GM18505 (cell line): ENCODE measurements at regions not wholly inside any gene's neighbourhood (a gene's known extent, or its start where the extent isn't known, plus 50 kb on each side); places are given as distances from the start of the nearest gene placed in this dataset.
"Not testable (repeated sequence)": the region's sequence is repeated elsewhere in the genome, so short reads cannot be mapped to it uniquely, and the experiment has no call there.

Experiments
- ATAC-seq: cut with Tn5 transposase; IDR thresholded peaks from one replicate; pipeline ENCODE4 v1.9.1; 2021; ENCODE audit not compliant: unreplicated experiment
- POLR2A ChIP-seq: IDR thresholded peaks from 4 replicates; pipeline ENCODE4 v1.6.1; 2011; ENCODE audit warnings: borderline replicate concordance; ENCODE audit not compliant: insufficient read depth, insufficient read length; ENCODE audit errors: extremely low read depth

DNA sequence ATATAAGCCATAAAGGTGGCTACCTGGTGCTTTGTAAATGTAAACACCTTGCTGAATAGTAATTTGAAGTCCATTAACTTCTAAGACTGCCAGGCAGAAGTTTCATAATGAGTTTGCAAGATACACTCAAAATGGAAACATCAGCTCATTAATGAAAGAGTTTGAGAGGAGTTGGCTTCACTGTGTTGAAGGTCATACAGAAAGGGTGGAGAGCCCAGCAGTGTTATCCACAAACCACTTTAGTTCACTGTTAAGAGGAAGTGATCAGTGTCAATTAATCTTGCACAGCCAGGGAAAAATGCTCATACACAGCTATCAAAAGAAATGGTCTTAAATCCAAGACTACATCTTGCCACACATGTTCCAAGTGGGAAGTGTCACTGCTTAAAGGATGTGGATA lies 689.4 kb downstream of the JRKL start:
- ATAC-seq = no peak
- no peak for TF ChIP-seq POLR2A

DNA sequence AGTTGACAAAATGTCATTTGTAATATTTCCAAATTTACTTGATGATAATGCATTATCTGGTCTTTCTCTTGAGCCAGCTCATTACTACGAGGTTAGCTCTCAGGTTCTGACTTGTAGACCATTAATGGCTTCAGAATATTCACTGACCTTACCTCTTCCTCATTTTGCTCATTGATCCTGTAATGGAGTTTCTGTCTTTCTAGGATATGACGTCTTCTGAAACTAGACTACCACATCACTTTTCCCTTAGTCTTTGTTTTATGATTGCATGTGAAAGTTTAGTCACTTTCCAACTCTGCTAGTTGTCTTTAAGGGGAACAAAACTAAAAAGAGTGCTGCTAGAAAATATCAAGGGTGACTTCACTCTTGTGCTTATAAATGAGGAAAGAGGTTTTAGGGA lies 697.6 kb downstream of the JRKL start:
- no peak for ATAC-seq
- no peak for TF ChIP-seq POLR2A

DNA sequence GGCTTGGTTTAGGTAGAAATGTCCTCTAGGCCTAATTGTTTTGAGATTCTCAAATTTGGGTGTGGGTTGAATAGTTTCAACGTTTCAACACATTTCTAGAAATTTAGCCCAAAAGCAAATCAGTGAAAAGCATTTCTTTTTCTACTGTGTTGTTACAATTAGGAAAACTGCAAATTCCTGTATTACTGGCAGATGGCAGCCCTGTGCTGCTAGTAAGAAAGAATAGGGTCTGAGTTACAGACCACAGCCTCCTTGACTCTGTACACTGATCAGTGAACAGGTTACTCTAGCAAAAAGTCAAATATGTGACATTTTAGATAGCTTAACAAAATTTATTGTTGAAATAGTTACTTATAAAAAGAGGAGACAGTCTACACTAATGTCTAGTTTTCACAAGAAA lies 703.0 kb downstream of the JRKL start:
- no peak for ATAC-seq
- no peak for TF ChIP-seq POLR2A

DNA sequence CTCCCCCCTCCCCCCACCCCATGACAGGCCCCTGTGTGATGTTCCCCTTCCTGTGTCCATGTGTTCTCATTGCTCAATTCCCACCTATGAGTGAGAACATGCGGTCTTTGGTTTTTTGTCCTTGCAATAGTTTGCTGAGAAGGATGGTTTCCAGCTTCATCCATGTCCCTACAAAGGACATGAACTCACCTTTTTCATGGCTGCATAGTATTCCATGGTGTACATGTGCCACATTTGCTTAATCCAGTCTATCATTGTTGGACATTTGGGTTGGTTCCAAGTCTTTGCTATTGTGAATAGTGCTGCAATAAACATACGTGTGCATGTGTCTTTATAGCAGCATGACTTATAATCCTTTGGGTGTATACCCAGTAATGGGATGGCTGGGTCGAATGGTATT lies 712.4 kb downstream of the JRKL start:
- ATAC-seq = not testable (repeated sequence)

DNA sequence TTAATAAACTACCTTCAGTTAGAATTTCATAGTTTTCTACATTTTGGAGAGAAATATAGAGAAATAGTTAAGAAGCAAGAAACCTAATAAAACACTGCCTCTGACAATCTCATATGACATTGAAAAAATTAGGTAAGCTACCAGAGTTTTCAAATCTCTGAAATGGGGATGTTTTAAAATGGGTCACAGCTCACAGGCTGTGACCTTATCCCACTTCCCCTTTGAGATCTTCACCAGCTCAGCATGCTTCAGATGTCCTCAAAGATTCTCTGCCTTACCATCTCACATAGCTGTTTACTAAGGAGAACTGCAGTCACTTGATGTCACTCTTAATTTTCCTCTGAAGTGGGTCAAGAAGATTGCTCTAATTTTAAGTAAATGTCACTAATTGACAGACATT lies 717.8 kb downstream of the JRKL start:
- no peak for TF ChIP-seq POLR2A
- no peak for ATAC-seq

DNA sequence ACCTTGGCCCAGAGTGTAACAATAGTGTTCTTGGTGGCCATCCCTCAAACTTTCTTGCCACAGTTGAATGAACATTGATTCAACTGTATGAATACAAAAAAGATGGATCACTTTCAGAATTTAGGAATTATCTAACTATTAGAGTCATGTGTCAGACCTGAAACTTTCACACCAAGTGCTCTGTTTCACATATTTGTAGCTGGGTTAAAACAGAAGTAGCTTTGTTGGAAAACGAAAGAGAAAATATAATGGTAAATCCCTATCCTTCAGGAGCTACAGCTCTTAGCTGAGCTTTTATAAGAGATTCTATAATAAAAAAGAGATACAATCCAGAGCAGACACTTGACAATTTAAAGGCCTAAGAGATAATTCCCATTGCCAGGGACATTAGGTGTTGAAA lies 719.3 kb downstream of the JRKL start:
- no peak for TF ChIP-seq POLR2A
- ATAC-seq = no peak

DNA sequence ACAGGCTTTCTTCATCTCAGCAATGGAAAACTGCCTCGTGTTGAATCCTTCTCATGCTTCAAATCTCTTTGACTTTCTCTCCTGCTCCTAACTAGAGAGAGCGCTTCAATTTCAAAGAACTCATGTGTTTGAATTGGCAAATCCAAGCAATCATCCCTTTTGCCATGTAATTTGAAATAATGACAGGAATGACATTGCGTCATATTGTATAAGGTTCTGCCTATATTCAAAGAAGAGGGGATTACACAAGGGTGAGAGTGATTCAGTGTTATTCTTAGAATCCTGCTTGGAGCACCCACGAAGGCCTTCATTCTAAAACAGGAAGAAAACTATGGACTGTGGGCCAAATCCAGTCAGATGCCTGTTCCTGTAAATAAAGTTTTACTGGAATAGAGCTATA lies 720.6 kb downstream of the JRKL start:
- no peak for TF ChIP-seq POLR2A
- no peak for ATAC-seq

DNA sequence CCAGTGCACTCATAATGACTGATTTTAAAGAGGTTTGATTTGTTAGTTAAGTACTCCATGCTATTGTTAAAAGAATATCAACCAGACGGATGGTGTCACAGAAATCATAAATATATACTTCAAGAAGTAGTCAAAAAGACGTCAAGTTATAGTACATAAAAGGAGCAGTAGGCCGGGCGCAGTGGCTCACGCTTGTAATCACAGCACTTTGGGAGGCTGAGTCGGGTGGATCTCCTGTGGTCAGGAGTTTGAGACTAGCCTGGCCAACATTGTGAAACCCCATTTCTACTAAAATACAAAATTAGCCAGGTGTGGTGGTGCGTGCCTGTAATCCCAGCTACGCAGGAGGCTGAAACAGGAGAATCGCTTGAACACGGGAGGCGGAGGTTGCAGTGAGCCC lies 721.7 kb downstream of the JRKL start:
- ATAC-seq = no peak

DNA sequence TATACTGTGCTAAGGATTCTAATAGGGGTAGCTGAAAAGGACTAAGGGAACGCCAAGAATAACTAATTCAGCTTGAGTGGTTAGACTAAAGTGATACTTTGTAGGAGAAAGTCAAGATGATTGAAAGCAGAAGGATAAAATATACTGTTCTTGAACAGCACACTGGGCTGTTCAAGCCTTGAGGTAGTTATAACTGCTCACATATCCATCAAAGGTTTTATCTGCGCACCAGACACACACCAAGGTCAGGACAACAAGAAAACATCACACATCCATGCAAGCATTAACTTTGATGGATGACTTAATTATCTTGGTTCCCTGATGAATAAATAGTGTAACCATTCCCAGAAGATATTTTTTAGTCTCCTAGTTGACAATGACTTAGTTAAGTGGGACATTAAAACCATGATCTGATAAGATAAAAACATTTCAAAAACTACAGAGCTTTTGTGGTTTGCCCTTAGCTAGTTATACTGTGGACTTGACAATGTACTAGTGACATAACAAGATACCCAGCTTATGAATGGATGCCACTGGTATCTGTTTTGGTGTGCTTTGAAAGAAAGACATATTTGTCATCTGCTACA lies 728.9 kb downstream of the JRKL start:
- ATAC-seq = no peak

More for the DNA sequence above, 721.7 kb downstream of the JRKL start:
- no peak for TF ChIP-seq POLR2A

DNA sequence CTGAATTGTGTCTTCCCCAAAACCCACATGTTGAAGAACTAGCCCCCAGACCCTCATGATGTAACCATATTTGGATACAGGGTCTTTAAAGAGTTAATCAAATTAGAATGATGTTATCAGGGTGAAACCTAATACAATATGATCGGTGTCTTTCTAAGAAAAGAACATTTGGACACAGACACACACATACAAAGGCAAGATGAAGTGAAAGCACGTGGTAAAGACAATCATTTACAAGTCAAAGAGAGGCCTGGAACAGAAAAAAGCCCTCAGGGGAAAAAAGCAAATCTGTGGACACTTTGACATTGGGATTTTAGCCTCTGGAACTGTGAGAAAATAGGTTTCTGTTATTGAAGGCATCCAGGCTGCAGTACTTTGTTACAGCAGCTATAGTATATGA lies 733.4 kb downstream of the JRKL start:
- ATAC-seq = no peak
- no peak for TF ChIP-seq POLR2A

More for the DNA sequence above, 728.9 kb downstream of the JRKL start:
- TF ChIP-seq POLR2A = no peak

DNA sequence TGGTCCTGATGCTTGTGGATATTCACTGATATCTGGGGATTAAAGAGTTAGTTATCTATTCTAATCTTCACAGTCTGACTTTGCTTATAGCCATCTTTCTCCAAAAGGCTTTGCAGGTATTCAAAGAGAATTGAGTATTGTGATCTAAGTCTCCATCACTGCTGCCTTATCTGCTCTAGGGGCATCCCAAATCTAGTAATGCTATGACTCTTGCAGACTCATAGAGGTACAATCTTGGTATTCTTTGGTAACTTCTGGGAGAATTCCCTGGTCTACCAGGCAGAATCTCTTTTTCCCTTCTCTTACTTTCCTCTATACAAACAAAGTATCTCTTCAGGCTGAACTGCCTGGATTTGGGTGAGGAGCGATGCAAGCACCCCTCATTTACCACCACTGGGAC lies 746.3 kb downstream of the JRKL start:
- no peak for ATAC-seq
- TF ChIP-seq POLR2A = no peak

DNA sequence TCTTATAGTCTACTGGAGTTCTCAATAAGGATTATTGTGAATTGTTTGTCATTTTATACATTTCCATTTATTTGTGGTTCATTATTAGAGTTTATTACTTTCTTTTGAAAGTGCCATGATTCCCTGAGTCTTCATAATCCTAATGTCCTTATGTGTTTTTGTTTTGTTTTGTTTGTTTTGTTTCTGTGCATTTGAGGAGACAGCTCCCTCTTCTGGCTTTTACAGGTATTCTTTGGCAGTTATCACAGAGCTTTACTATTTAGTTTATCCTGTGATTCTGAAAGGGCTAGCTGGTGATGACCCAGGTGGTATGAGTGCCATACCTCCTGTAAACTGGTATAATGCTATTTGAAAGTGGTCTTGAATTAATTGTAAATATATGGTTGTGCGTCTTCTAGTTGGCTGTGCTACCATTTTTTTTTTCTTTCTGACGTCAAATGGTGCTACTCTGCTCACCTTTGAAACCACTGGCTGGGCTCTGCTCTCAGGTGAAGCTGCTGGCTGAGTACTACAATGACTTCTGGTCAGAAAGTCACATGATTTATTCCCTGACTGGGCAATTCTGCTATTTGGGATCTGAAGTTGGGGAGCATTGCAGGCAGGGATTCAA lies 751.2 kb downstream of the JRKL start:
- ATAC-seq = no peak

DNA sequence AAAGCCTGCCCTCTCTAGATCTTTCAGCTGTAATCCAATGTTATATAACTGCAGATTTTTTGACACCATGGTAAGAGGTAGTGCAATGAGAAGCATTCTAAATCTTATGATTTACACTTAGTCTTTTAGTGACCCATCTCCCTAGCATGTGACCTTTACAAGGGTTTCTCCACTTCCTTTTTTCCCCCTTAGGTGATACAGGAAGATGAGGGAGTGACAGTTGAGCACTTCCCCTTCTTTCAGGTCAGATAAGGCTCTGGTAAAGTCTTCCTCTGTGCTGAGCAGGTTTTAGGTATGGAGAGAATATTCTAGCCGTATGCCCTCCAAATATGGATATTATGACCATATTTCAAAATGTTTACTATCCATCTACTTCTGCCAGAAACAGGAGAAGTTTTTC lies 753.6 kb downstream of the JRKL start:
- no peak for ATAC-seq
- TF ChIP-seq POLR2A = no peak

More for the DNA sequence above, 751.2 kb downstream of the JRKL start:
- TF ChIP-seq POLR2A = no peak

DNA sequence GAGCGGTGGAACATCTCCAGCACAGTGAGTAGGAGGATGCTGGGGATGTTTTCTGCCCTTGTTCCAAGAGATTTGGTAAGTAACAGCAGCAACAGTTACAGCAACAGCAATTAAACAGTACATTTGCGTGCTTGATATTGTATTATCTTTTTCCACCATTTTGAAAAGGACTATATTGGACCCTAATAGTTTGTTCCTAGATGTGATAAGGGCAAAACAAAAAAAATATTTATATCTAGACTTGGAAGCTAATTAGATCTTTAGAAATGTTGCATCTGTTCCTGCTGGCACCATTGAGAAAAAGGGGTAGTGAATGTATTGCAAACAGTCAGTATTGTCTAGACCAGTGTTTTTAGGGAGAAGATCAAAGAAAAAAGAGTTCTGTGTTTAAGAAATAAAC lies 759.9 kb downstream of the JRKL start:
- no peak for TF ChIP-seq POLR2A
- ATAC-seq = no peak
